ENCODE measurements at regions not wholly inside any gene's neighbourhood (a gene's known extent, or its start where the extent isn't known, plus 50 kb on each side); places are given as distances from the start of the nearest gene placed in this dataset.

DNA sequence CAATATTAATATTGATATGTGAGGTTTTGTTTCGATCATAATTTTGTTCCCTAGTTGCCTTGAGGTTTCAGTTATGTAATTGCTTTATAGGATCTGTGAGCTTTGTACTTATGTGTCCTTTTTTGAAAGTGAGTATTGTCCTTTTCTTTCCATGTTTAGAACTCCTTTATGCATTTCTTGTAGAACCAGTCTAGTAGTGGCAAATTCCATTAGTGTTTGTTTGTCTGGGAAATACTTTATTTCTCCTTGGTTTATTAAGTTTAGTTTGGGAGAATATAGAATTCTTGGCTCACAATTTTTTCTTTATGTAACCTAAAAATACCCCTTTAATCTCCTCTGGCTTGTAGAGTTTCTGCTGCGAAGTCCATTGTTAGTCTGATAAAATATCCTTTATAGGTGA is 127.5 kb upstream of the KITLG start:
- TF ChIP-seq, protein P1, sequence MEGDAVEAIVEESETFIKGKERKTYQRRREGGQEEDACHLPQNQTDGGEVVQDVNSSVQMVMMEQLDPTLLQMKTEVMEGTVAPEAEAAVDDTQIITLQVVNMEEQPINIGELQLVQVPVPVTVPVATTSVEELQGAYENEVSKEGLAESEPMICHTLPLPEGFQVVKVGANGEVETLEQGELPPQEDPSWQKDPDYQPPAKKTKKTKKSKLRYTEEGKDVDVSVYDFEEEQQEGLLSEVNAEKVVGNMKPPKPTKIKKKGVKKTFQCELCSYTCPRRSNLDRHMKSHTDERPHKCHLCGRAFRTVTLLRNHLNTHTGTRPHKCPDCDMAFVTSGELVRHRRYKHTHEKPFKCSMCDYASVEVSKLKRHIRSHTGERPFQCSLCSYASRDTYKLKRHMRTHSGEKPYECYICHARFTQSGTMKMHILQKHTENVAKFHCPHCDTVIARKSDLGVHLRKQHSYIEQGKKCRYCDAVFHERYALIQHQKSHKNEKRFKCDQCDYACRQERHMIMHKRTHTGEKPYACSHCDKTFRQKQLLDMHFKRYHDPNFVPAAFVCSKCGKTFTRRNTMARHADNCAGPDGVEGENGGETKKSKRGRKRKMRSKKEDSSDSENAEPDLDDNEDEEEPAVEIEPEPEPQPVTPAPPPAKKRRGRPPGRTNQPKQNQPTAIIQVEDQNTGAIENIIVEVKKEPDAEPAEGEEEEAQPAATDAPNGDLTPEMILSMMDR (IDR thresholded peaks at IDR 0.05): no peak
- DNase-seq (ENCODE audit: low spot score): no peak
- no peak for ATAC-seq (ENCODE audit: low FRiP score)

DNA sequence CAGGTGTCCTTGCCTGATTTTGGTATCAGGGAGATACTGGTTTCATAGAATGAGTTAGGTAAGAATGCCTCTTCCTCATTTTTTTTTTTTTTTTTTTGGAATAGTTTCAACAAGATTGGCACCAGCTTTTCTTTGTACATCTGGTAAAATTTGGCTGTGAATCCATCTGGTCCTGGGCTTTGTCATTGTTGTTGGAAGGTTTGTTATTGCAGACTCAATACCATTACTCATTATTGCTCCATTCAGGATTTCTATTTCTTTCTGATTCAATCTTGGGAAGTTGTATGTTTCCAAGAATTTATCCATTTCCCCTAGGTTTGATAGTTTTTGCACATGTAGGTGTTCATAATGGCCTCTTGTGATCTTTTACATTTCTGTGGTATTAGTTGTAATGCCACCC is 126.0 kb upstream of the KITLG start:
- ATAC-seq (ENCODE audit: low FRiP score) (no peak), DNase-seq (ENCODE audit: low spot score) (no peak)
- TF ChIP-seq, protein P1 (IDR thresholded peaks at IDR 0.05): no peak

DNA sequence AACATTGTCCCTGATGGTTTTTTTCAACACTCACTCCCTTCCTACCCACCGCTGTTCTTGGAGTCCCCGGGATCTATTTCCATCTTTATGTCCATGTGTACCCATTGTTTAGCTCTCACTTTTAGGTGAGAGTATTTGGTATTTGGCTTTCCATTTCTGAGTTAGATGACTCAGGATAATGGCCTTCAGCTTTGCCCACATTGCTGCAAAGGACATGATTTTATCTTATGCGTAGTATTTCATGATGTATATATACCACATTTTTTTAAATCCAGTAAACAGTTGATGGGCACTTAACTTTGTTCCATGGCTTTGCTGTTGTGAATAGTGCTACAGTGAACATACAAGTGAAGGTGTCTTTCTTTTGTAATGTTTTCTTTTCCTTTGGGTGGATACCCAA is 123.5 kb upstream of the KITLG start:
- no peak for ATAC-seq (ENCODE audit: low FRiP score)
- no peak for DNase-seq (ENCODE audit: low spot score)
- TF ChIP-seq, protein P1 (IDR thresholded peaks at IDR 0.05): no peak

DNA sequence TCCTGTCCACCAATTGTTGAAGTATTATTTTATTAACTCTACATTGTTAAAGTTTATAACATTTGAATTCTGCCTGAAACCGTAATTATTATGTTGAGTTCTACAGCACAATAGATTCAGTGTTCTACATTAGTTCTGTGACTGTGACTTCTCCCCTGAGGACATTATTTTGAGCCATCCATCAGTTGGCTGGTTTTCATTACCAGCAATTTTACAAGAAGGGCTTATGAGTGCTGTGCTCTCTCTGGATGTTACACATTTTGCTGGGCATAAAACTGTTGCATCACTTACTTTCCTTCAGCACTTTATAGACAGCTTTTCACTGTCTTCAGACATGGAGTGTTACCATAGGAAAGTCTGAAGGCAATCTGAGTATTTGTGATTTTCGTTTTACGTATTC is 118.2 kb upstream of the KITLG start:
- ATAC-seq (ENCODE audit: low FRiP score) (no peak), DNase-seq (ENCODE audit: low spot score) (no peak)
- TF ChIP-seq, protein P1 (IDR thresholded peaks at IDR 0.05): no peak

DNA sequence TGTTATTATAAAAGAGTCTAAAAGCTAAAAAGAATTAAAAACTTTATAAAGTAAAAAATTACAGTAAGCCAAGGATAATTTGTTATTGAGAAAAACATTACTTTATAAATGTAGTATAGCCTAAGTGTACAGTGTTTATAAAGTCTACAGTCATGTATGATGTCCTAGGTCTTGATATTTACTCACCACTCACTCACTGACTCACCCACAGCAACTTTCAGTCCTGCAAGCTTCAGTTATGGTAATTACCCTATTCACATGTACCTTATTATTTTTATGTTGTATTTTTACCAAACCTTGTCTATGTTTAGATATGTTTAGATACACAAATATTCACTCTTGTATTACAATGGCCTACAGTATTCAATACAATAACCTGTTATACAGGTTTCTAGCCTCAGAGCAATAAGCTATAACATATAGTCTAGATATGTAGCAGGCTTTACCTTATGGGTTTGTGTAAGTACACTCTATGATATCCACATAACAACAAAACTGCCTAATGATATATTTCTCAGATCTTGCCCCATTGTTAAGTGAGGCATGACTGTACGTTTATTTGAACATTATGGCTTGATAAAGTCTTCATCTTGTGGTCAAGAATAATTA is 113.7 kb upstream of the KITLG start:
- ATAC-seq (ENCODE audit: low FRiP score) (no peak), DNase-seq (ENCODE audit: low spot score) (no peak)
- TF ChIP-seq, protein P1 (IDR thresholded peaks at IDR 0.05): no peak

DNA sequence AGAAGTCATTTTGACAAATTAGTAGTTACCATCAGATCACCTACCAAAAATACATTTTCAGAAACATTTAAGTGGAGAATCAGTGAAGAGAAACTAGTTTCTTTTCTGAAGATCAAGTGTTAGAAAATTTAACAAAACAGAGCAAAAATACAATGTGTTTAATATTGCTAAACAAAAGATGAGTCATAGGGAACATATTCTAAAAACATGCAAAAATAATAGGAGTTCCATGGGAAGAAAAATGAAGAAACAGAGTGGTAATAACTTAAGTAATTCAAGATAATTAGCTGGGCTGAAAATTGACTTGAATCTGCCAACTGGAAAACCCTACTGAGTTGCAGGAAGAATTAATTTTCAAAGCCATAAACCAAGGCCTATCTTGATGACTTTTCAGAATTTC is 111.5 kb upstream of the KITLG start:
- TF ChIP-seq, protein P1 (IDR thresholded peaks at IDR 0.05): no peak
- DNase-seq (ENCODE audit: low spot score): no peak
- no peak for ATAC-seq (ENCODE audit: low FRiP score)

DNA sequence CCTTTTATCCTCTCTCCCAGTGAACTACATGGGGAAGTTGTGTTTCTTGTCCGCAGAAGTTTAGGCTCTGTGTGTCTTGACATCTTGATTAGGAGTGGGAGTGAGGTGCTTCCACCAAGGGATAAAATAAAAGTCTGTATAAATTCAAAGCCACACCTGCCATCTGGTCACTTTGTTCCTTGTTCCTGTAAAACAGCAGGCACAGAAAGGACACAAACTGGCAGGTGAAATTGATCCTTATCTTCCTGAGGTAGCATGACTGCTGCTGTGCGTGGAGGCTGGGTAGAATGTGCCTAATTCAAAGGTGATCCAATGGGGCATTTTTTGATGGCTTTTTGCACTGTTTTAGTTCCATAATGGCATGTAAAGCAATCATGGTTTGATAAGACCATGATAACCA is 104.3 kb upstream of the KITLG start:
- no peak for ATAC-seq (ENCODE audit: low FRiP score)
- no peak for DNase-seq (ENCODE audit: low spot score)
- TF ChIP-seq, protein P1 (IDR thresholded peaks at IDR 0.05): no peak
